ENCODE measurements at regions not wholly inside any gene's neighbourhood (a gene's known extent, or its start where the extent isn't known, plus 50 kb on each side); places are given as distances from the start of the nearest gene placed in this dataset.
"Not testable (repeated sequence)": the region's sequence is repeated elsewhere in the genome, so short reads cannot be mapped to it uniquely, and the experiment has no call there.

GRCh38 chr15:92848464-92848851 lies 51.7 kb upstream of the CHD2 start:
- no peak overlapping the region for H3K27ac ChIP-seq
- TF ChIP-seq ZFX (IDR thresholded peaks at IDR 0.05) (no peak), CTCF (conservative IDR thresholded peaks at IDR 0.05) (no peak)

GRCh38 chr15:92848852-92849598 lies 51.1 kb upstream of the CHD2 start:
- TF ChIP-seq ZFX (IDR thresholded peaks at IDR 0.05) (no peak), CTCF (conservative IDR thresholded peaks at IDR 0.05) (no peak)
- no peak overlapping the region for H3K27ac ChIP-seq

- not testable (repeated sequence) for H3K27ac ChIP-seq
Observed at GRCh38 chr15:92850218-92850617, 49.9 kb upstream of the CHD2 start.

Measured in C4-2B (cell line).